ENCODE measurements at regions not wholly inside any gene's neighbourhood (a gene's known extent, or its start where the extent isn't known, plus 50 kb on each side); places are given as distances from the start of the nearest gene placed in this dataset.

DNA sequence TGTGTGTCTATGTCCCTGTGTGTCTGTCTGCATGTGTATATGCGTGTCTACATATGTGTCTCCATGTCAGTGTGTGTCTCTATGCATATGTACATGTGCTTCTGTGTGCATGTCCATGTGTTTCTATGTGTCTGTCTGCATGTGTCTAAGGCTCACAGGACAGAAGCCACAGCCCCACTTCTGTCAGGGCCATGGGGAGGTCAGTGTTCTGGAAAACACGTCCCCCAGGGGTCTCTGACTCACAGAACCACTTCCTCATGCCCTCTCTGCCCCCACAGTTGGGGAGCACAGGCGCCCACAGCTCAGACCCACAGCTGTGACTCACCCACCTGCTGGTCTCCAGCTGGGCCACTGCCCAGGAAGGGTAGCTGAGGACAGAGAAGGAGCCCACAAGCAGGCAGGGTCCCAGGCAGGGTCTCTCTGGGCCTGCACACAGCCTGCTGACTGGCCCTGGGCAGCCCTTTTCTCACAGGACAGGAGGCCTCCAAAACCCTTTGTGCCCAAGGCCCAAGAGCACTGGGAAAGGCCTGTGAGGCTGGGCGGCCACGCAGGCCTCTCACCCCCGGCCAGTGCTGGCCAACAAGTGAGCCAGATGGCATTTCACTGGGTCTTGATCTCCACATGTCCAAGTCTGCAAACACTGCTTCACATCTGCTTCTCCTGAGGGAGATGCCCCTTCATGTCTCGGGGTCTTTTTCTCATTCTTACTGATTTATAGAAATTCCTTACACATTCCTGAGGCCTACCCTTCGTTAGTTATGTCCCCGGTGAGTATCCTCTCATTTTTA is 102.9 kb upstream of the FAM20C start:
- TF ChIP-seq, protein P1, sequence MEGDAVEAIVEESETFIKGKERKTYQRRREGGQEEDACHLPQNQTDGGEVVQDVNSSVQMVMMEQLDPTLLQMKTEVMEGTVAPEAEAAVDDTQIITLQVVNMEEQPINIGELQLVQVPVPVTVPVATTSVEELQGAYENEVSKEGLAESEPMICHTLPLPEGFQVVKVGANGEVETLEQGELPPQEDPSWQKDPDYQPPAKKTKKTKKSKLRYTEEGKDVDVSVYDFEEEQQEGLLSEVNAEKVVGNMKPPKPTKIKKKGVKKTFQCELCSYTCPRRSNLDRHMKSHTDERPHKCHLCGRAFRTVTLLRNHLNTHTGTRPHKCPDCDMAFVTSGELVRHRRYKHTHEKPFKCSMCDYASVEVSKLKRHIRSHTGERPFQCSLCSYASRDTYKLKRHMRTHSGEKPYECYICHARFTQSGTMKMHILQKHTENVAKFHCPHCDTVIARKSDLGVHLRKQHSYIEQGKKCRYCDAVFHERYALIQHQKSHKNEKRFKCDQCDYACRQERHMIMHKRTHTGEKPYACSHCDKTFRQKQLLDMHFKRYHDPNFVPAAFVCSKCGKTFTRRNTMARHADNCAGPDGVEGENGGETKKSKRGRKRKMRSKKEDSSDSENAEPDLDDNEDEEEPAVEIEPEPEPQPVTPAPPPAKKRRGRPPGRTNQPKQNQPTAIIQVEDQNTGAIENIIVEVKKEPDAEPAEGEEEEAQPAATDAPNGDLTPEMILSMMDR (IDR thresholded peaks at IDR 0.05; ENCODE audit: insufficient read depth, low read depth, low read length), result no peak
- no peak for TF ChIP-seq EZH2 (IDR thresholded peaks at IDR 0.05; ENCODE audit: insufficient read depth, low read length)
